ENCODE measurements at regions not wholly inside any gene's neighbourhood (a gene's known extent, or its start where the extent isn't known, plus 50 kb on each side); places are given as distances from the start of the nearest gene placed in this dataset.
A peak's percentile ranks its signal among the peaks of the same experiment; 100 is the strongest.

- DNase-seq (ENCODE audit: low read depth in 2 of 2), result no peak
Measured at GRCh38 chr15:70324001-70324974, 226.6 kb upstream of the TLE3 start.

- no peak for DNase-seq (ENCODE audit: low read depth in 2 of 2)
Measured at GRCh38 chr15:70323111-70323851, 225.6 kb upstream of the TLE3 start.

- no peak for DNase-seq (ENCODE audit: low read depth in 2 of 2)
Measured at GRCh38 chr15:70322051-70322668, 224.4 kb upstream of the TLE3 start.

GRCh38 chr15:70321172-70321819 lies 223.6 kb upstream of the TLE3 start:
- DNase-seq (ENCODE audit: low read depth in 2 of 2), result no peak

- no peak for DNase-seq (ENCODE audit: low read depth in 2 of 2)
Measured at GRCh38 chr15:70320482-70320881, 222.8 kb upstream of the TLE3 start.

GRCh38 chr15:70320077-70320476 lies 222.4 kb upstream of the TLE3 start:
- no peak for DNase-seq (ENCODE audit: low read depth in 2 of 2)

GRCh38 chr15:70319466-70319865 lies 221.7 kb upstream of the TLE3 start:
- no peak for DNase-seq (ENCODE audit: low read depth in 2 of 2)

GRCh38 chr15:70318594-70319465 lies 221.1 kb upstream of the TLE3 start:
- no peak for DNase-seq (ENCODE audit: low read depth in 2 of 2)

- no peak for DNase-seq (ENCODE audit: low read depth in 2 of 2)
Measured at GRCh38 chr15:70316059-70316600, 218.4 kb upstream of the TLE3 start.

- no peak for DNase-seq (ENCODE audit: low read depth in 2 of 2)
Measured at GRCh38 chr15:70315431-70315830, 217.7 kb upstream of the TLE3 start.

- DNase-seq (ENCODE audit: low read depth in 2 of 2), result no peak
Measured at GRCh38 chr15:70314688-70315087, 217.0 kb upstream of the TLE3 start.

GRCh38 chr15:70314018-70314354 lies 216.3 kb upstream of the TLE3 start:
- DNase-seq (ENCODE audit: low read depth in 2 of 2), result no peak

GRCh38 chr15:70313099-70314017 lies 215.6 kb upstream of the TLE3 start:
- no peak for DNase-seq (ENCODE audit: low read depth in 2 of 2)

- no peak for DNase-seq (ENCODE audit: low read depth in 2 of 2)
Measured at GRCh38 chr15:70311821-70312220, 214.1 kb upstream of the TLE3 start.

- no peak for DNase-seq (ENCODE audit: low read depth in 2 of 2)
Measured at GRCh38 chr15:70309716-70310115, 212.0 kb upstream of the TLE3 start.

- no peak for DNase-seq (ENCODE audit: low read depth in 2 of 2)
Measured at GRCh38 chr15:70308735-70309434, 211.2 kb upstream of the TLE3 start.

GRCh38 chr15:70308011-70308734 lies 210.5 kb upstream of the TLE3 start:
- peak in 1 of 2 experiments; percentile 8 for DNase-seq (ENCODE audit: low read depth in 2 of 2)

- DNase-seq (ENCODE audit: low read depth in 2 of 2), result no peak
Measured at GRCh38 chr15:70306582-70306981, 208.9 kb upstream of the TLE3 start.

Measured in stimulated activated CD4-positive, alpha-beta T cell treated with anti-CD3 and anti-CD28 coated beads, Interleukin-12 subunit alpha, Interleukin-12 subunit beta, amount 100 ng/mL, for 24 hours (primary cell).